ENCODE measurements at regions not wholly inside any gene's neighbourhood (a gene's known extent, or its start where the extent isn't known, plus 50 kb on each side); places are given as distances from the start of the nearest gene placed in this dataset.

DNA sequence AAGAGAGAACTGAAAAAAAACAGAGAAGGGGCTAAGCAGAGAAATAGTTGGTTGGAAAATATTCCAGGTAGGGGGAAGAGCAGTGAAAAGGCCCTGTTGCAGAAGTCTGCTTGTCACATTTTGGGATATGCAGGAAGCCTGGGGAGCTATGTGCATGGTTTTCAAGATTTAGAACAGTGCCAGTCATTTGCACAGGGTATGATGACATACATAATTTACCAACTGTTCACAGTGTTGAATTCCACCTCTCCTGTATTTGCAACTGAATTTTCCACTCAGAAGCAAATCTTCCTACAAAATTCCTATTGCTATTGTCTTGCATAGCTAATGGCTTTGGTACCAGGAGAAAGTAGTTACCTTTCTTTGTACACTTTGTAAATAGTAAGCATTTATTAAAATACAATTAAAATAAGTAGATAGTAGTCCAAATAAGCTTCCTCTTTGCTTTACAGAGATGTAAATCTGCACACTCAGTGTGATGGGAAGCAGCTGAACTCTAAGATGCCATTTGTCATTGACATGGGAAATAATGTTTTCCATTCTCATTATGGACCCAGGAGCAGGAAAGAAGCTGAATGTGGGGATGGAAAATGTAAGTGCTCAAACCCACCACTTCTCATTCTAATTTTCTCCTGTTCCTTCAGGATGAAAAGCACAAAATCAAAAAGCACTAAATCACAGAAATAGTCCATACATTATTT is 177.4 kb downstream of the BTG1 start:
- DNase-seq (ENCODE audit: low read depth, low spot score), result no peak

DNA sequence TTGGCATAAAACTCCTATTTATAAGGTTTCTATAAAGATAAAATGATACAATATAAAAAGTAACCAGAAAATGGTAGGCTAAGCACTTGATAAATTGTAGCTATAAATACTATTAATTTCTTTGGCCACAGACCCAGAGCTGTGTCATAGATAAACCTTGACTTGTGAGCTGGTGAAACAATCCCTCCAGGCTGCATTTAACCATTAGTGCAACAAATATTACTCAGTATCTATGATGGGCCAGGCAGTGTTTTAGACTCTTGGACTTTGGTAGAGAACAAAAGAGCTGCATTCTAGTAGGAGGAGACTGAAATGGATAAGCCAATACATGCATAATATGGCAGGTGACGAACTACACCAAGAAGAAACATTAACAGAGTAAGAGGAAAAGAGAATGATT is 178.1 kb downstream of the BTG1 start:
- no peak for DNase-seq (ENCODE audit: low read depth, low spot score)

DNA sequence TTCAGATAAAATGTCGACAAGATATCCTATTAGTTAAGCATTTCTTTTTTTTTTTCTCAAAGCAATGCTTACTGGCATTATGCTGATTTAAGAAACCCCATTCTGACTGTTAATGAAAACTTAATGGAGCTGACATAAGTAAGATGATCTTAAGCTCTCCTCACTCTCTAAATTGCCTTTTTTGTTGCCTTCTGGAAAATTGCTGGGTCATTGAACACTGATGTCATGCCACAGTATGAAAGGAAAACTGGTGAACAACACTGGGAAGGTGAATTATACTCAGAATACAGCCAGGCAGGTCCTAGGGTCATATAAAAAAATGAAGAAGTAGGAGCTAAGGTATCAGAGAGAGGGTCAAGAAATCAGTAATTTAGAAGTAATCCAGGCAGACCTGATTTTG is 179.9 kb downstream of the BTG1 start:
- no peak for DNase-seq (ENCODE audit: low read depth, low spot score)

DNA sequence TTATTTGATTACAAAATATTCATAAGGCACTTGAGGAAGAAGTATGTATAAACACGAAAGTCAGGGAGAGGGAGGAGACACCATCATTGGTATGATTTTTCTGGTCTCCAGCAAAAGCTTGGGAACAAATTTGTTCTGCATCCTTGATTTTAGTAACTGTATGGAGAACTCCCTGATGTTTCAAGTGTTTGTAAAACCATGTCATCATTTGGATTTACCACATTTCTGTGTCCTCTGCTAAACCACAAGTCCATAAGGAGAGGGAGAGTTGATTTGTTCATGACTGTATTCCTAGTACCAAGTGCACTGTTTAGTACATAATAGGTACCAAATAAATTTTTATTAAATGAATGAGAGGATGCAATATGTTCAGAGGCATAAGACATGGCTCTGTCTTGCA is 181.1 kb downstream of the BTG1 start:
- no peak for DNase-seq (ENCODE audit: low read depth, low spot score)

DNA sequence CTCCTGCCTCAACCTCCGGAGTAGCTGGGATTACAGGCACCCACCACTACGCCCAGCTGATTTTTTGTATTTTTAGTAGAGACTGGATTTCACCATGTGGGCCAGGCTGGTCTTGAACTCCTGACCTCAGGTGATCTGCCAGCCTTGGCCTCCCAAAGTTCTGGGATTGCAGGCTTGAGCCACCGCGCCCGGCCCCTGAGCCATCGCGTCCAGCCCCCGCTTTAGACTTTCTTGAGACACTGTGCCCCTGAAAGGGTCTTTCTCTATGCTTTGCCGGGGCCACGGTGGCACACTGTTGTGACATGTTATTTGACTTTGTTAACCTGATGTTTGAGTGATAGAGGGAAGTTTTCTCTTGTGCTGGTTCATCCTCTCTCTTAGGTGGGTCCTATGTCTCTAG is 186.4 kb downstream of the BTG1 start:
- no peak for DNase-seq (ENCODE audit: low read depth, low spot score)

DNA sequence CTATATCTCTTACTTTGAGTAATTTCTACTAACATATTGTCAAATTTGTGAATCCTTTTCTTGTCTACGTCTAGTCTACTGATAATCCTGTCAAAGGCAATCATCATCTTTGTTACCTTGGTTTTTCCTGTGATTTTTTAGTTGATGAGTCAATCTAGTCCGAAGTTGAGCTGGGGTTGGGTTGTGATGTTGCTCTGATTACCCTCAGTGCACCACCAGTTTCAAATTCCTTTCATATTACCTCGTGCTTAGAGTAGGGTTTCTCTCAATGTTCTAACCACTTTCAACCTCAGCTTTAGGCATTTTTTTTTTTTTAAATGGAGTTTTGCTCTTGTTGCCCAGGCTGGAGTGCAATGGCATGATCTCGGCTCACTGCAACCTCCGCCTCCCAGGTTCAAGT is 186.8 kb downstream of the BTG1 start:
- DNase-seq (ENCODE audit: low read depth, low spot score), result peak; percentile 72

DNA sequence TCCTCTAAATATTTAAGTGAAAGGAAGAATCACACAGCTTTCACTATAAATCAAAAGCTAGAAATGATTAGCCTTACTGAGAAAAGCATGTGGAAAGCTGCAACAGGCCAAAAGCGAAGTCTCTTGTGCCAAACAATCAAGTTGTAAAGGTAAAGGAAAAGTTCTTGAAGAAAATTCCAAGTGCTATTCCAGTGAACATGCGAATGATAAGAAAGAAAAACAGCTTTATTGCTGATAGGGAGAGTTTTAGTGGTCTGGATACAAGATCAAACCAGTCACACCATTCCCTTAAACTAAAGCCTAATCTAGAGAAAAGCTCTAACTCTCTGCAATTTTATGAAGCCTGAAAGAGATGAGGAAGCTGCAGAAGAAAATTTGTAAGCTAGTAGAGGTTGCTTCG is 190.9 kb downstream of the BTG1 start:
- no peak for DNase-seq (ENCODE audit: low read depth, low spot score)

DNA sequence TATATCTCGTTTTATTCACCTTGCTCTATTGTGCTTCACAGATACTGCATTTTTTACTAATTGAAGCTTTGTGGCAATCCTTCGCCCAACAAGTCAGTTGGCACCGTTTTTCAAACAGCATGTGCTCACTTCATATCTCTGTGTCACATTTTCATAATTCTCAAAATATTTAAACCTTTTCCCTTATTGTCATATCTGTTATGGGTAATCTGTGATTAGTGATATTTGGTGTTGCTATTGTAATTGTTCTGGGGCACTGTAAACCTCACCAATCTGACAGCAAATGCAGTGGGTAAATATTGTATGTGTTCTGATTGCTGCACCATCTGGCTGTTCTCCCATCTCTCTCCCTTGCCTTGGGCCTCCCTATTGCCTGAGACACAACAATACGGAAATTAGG is 191.3 kb downstream of the BTG1 start:
- DNase-seq (ENCODE audit: low read depth, low spot score), result no peak

DNA sequence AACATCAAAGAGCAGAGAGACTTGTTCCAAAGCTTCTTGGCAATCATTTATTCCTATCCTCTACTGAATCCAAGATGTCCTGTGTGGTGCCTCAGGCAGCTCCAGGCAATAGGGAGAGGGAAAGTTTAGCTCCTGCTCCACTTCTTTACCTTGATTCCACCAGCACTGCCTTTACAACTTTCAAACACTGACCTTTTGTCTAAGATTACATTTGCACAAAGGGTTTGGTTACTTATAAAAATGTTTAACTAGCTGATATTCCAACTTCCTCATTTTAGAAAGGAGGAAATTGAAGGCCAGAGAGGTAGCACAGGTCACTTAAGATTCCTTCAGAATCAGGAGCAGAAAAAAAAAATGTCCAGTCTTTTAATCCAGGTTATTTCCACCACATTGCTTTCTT is 192.7 kb downstream of the BTG1 start:
- DNase-seq (ENCODE audit: low read depth, low spot score), result no peak

DNA sequence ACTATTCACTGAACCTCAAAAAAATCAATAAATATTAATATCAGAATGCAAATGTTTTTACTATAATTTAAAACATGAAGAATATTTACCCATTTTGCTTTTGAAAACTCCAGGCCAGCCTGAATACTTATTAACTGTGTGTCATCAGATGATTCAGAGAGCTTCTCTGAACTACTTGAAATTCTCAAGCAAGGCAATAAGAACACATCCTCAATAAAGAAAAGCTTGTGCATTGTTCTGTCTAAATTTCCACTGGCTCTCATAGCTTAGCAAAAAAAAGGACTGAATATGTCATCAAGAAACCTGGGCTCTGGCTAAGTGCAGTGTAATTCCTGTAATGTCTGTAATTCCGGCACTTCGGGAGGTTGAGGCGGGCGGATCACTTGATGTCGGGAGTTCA is 194.1 kb downstream of the BTG1 start:
- peak; percentile 11 for DNase-seq (ENCODE audit: low read depth, low spot score)

DNA sequence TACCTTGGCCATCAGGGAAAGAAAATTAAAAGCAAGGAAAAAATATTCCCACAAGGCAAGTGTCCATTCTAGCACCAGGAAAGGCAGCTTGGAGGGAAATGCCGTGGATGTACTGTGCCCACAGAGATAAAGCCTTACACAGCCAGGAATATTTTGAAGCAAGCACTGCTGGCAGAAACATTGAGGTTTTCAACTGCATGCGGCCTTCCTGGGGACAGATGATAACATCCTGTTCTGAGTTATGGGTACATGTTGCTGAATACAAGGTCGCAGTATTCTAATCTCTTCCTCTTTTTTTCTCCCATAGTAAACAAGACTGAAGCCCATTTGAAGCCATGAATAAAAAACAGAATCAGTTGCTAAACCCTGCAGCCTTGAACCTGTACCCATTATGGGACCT is 197.1 kb downstream of the BTG1 start:
- DNase-seq (ENCODE audit: low read depth, low spot score), result no peak

DNA sequence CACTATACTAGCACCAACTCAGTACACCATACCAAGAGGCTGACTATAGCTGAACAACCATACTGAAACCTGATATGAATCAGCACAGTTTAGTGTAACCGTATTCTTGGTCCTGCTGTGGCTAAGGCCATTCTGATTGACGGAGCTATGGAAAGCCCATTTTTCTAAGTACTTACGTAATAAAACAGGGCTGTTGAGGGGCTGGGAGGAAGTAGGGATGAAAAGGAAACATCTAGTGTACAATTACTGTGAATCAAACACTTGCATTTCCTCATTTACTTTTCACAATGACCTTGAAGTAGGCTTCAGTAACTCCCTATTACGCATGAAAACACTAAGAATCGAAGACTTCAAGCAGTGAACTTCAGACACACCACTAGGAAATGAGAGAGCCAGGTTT is 198.2 kb downstream of the BTG1 start:
- no peak for DNase-seq (ENCODE audit: low read depth, low spot score)

DNA sequence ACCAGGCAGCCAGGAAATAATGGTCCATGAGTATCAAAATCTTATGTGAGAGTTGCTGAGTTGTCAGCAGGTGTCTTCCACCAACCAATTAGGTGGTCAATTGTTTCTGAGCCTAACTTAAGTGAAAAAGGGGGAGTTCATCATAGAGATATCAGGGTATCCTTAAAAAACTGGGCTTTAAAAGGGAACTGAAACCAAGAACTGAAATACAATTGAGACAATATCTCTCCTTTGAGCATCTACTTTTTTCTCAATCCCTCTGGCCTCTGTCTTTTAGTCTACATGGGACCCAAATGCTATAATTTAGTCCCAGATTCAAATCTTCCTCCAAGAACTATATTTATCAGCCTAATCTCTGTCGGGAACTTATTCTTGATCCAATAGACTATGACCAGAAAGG is 201.0 kb downstream of the BTG1 start:
- no peak for DNase-seq (ENCODE audit: low read depth, low spot score)

DNA sequence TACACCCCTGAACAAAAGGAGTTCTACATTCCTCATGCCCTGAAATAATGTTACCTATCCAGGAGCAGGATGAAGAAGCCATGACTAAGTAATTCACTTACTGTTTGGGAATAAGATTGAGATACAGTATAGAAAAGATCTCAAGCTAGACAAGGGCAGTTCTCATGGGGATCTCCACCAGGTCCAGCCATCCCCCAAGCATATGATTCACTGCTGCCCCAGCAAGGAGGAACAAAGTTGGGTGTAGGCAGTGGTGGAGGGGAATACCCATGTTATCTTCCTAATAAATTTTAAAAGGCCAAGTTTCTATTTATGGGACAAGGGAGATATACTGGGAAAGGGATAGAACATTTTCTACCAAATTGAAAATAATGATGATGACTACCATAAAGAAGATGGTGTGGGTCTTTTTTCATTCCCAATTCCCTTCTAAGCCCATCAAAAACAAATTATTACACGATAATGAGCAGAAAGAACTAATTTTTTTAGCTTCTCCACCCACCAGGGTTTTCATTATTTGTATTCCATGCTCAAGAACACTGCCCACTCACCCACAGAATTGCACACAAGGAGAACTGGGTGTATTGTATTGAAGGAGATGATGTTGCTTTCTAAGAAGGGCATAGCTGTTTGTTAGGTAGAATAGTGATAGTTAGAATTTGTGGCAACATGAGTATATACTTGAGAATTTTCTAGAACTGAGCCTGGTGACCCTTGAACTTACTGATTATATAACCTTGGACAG is 204.6 kb downstream of the BTG1 start:
- no peak for DNase-seq (ENCODE audit: low read depth, low spot score)

DNA sequence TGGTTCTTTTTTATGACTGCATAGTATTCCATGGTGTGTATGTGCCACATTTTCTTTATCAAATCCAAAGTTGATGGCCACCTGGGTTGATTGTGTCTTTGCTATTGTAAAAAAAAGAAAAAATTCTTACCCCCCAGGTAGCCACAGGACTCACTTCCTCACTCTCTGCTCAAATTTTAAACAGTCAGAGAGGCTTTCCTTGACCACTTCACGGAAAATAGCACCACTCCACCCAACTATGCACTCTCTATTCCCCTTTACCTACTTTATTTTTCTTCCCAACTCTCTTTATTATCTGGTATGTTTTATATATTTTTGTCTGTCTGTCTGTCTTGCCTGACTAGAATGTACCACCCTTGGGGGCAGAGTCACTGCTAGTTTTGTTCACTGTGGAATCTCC is 205.3 kb downstream of the BTG1 start:
- no peak for DNase-seq (ENCODE audit: low read depth, low spot score)

DNA sequence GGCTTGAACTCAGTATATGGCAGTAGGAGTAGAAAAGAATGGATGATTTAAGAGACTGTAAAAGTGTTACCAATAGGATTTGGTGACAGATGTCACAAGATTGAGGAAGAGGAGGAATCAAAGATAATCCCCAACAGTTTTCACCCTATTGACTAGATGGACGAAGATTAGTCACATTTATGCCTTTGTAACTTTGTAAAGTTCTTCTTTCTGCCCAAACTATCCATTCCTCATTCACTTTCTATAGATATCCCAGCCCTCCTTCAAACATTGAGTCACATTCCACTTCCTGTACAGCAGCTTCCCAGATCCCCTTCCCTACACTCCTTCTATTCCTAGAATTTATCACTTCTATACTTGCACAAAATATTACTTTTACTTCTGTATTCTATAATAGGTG is 207.9 kb downstream of the BTG1 start:
- no peak for DNase-seq (ENCODE audit: low read depth, low spot score)

DNA sequence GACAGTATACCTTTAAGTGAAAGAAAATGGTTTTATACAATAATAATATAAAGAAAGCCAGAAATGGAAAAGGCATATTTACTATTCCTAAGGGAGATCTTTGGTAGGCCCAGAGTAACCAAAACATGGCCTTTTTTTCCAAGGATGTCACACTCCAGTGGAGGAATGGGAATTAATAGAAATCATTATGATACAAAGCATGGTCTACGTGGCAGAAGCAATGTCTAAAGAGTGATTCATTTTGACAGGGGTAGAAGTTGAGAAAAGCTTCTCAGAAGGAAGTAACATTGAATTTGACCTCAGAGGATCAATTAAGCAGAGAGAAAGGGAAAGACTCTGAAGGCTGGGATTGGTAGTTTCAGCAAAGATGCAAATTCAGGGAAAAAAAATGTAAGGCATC is 208.6 kb downstream of the BTG1 start:
- DNase-seq (ENCODE audit: low read depth, low spot score), result no peak

DNA sequence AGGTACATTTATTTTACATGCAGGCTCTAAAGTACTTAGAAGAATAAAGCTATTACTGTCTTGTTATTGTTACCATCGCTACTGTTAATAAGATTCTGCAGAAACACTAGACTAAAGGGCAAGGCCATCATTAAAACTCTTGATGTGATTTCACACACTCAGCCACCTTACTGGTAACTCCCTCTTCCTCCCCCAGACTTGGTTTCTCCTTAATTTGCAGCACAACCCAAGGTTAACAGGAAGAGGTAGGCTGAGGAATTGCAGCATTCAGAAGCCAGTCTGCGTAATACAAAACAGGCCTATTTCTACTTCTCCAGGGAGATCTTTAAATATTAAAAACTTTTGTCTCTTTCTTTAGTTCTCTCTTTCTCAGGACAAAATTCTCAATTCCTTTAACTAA is 210.3 kb downstream of the BTG1 start:
- DNase-seq (ENCODE audit: low read depth, low spot score), result no peak

DNA sequence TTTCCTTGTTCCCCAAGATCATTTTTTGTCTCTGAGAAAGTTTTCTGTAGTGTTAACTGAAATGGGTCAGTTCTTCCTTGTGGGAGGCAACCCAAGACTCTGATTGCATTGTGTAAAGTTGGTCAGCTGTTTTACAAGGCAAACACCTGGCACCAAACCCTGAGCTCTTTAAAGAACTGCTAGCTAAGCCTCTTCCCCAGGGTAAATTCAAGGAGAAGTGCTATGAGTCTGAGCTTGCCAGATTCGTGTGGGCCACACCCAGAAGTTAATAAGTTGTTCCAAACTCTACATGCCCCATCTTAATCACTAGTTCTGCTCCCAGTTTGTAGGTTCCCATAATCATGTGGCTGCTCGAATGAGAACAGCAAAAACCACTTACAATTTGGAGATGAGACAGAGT is 214.5 kb downstream of the BTG1 start:
- peak; percentile 7 for DNase-seq (ENCODE audit: low read depth, low spot score)

DNA sequence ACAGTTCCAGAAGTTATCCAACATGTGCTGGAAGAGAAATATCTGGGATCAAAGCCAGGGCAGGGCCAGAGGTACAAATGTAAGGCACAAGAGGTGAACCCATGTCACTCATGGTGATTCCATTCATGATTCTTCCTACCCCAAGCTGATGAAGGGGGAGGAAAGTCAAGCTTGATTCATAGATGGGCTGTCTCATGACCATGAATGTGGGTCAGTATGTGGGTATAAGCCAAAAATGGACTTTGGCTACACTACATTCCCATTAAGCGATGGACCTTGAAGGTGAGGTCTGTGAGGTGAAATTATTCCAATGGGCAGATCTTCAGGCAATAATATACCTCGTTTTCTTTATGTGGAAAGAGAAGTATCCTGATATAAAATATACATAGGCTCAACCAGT is 217.1 kb downstream of the BTG1 start:
- DNase-seq (ENCODE audit: low read depth, low spot score), result no peak

DNA sequence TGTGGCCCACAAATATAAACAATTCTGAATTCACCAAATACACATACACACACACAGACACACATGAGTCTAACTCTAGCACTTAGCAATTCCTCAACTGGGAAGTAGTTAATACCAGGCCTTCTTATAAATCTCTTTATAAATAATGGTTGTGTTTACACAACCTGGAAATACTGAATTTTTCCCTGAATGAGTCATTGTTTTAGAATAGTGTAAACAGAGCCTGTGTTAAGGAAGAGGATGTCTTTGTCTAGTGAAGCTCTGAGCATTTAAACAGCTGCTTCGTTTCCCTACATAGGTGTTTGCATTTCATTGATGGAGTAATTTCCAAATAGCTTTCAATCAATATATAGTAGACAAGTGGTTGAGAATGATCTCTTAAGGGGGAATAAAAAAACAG is 218.8 kb downstream of the BTG1 start:
- DNase-seq (ENCODE audit: low read depth, low spot score), result peak; percentile 40

DNA sequence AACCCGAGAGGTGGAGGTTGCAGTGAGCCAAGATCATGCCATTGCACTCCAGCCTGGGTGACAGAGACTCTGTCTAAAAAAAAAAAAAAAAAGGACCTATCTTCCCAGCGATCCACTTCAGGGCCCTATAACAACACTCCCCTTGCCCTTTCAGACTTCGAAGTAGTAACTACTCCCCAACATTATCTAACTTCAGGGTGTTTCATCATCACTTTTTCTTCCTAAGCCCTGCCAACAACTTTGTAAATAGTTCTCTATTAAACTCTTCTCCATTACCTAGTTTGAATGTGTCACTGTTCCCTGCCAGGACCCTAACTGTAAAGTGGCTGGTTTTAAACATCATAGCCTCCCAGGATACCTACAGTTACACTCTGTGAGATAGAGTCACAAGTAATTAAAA is 220.8 kb downstream of the BTG1 start:
- DNase-seq (ENCODE audit: low read depth, low spot score), result no peak

DNA sequence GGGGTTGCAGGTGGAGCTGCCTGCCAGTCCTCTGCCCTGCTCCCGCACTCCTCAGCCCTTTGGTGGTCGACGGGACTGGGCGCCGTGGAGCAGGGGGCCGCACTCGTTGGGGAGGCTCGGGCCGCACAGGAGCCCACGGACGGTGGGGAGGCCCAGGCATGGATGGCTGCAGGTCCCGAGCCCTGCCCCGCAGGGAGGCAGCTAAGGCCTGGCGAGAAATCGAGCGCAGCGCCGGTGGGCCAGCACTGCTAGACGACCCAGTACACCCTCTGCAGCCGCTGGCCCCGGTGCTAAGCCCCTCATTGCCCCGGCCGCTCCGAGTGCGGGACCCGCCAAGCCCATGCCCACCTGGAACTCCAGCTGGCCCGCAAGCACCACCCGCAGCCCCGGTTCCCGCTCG is 221.8 kb downstream of the BTG1 start:
- no peak for DNase-seq (ENCODE audit: low read depth, low spot score)

DNA sequence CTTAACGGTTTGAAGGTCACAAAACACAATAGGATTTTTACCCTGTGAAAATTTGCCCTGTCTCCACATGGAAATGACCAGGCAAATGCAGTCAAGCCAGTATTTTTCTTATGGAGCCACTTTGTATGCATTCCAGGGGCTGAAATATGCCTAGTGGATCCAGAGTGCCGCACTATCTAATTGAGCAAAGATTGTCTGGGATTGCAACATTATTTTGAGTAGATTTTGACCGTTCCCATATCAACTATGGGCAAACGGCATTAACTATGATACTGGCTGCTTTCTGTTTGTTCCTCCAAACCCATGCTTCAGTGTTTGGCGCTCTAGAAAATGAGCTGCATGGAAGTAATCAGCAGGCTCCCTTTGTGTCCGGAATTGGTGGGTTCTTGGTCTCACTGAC is 223.0 kb downstream of the BTG1 start:
- no peak for DNase-seq (ENCODE audit: low read depth, low spot score)
